Thyroid gland (tissue), 4 donors: ENCODE measurements at regions not wholly inside any gene's neighbourhood (a gene's known extent, or its start where the extent isn't known, plus 50 kb on each side); places are given as distances from the start of the nearest gene placed in this dataset.

Source experiments
- POLR2A ChIP-seq, 2 donors: fragments of 450-650 bp; IDR thresholded peaks; one replicate each; pipeline ENCODE4 v1.6.1; 2017; ENCODE audit warnings: antibody characterized with exemption in 2 of 2, mild to moderate bottlenecking in 2 of 2, moderate library complexity in 1 of 2
- TF ChIP-seq, protein P1 (sequence below), 6 experiments: fragments of 200-600 bp in 3 of 6; fragments of 450-650 bp in 3 of 6; sonication (generic) in 3 of 6; IDR thresholded peaks; one replicate each; pipeline ENCODE4 v1.5.1; 2016 to 2019; ENCODE audit warnings: antibody characterized with exemption in 6 of 6, mild to moderate bottlenecking in 2 of 6, inconsistent platforms in 1 of 6, moderate library complexity in 1 of 6

DNA sequence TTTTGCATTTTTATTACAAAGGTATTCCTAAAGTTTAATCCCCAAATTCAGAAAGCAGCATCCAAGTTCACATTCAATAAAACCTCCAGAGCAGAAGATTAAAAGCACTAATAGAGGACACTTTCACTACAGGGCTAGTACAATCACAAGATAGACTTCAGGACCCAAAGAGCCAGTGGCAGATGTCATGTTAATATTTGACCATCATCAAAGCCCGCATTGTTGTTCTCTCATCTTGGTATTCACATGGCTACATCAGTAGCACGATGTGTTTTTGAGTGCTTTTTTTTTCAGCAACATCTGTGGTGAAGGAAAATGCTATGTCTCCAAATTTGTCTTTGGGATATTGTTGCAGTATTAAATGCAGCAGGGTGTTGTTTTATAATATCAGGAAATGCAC is 134.3 kb downstream of the ARL4A start:
- TF ChIP-seq, protein P1, sequence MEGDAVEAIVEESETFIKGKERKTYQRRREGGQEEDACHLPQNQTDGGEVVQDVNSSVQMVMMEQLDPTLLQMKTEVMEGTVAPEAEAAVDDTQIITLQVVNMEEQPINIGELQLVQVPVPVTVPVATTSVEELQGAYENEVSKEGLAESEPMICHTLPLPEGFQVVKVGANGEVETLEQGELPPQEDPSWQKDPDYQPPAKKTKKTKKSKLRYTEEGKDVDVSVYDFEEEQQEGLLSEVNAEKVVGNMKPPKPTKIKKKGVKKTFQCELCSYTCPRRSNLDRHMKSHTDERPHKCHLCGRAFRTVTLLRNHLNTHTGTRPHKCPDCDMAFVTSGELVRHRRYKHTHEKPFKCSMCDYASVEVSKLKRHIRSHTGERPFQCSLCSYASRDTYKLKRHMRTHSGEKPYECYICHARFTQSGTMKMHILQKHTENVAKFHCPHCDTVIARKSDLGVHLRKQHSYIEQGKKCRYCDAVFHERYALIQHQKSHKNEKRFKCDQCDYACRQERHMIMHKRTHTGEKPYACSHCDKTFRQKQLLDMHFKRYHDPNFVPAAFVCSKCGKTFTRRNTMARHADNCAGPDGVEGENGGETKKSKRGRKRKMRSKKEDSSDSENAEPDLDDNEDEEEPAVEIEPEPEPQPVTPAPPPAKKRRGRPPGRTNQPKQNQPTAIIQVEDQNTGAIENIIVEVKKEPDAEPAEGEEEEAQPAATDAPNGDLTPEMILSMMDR (IDR thresholded peaks at IDR 0.05) = no peak
- no peak for TF ChIP-seq POLR2A (IDR thresholded peaks at IDR 0.05)
